ENCODE measurements at regions not wholly inside any gene's neighbourhood (a gene's known extent, or its start where the extent isn't known, plus 50 kb on each side); places are given as distances from the start of the nearest gene placed in this dataset.

GRCh38 chr3:25035526-25035925 is 392.5 kb upstream of the RARB start:
- no peak for DNase-seq (ENCODE audit: low read depth)

DNA sequence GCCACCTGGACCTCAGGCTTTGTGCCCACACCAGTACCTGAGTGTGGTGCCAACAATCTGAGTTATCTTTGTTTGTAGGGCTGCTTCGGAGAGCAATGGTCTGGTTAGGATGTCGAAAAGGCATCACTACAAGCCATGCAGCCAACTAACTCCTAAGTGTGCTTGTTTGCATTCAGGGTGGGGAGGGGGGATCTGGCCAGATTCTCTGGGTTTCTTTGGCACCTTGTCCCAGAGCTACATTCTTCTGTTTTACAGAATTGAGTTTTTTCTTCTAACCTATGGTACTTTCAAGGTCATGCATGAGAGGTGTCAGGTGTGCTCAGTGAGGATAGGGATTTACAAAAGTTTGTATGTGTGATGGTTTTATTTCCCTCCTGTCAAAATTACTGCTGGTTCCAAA is 391.4 kb upstream of the RARB start:
- no peak for TF ChIP-seq CTCF (IDR thresholded peaks at IDR 0.05; ENCODE audit: low read depth, low read length, missing control alignments)
- H3K4me3 ChIP-seq (ENCODE audit: low read depth, low read length) = no peak overlapping the region
- DNase-seq (ENCODE audit: low read depth) = no peak

More at GRCh38 chr3:25035526-25035925, 392.5 kb upstream of the RARB start:
- no peak for TF ChIP-seq CTCF (IDR thresholded peaks at IDR 0.05; ENCODE audit: low read depth, low read length, missing control alignments)
- no peak overlapping the region for H3K4me3 ChIP-seq (ENCODE audit: low read depth, low read length)

DNA sequence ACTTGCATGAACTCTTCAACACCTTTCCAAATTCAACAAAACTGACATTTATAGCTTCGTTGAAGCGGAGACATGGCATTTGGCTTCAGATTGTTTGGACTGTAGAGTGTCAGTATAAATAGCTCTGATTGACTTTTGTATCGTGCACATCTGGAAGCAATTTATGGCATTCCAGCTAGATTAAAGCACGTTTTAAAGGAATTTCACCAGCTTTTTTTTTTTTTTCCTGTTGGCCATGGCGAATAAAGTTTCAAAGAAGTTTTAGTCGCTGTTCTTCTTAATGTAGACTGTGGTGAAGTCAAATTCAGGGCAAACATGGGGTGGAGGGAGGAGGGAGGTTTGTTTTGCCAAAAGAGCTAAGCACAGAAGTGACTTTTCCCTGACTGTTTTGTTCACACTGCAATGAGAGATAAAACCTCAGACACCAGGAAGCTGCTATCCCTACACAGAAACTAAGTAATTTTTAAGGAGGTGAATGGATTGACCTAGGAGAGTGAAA is 391.0 kb upstream of the RARB start:
- no peak overlapping the region for H3K4me3 ChIP-seq (ENCODE audit: low read depth, low read length)
- TF ChIP-seq CTCF (IDR thresholded peaks at IDR 0.05; ENCODE audit: low read depth, low read length, missing control alignments) = no peak
- DNase-seq (ENCODE audit: low read depth) = no peak

GRCh38 chr3:25038271-25038670 is 389.8 kb upstream of the RARB start:
- no peak for DNase-seq (ENCODE audit: low read depth)
- TF ChIP-seq CTCF (IDR thresholded peaks at IDR 0.05; ENCODE audit: low read depth, low read length, missing control alignments) = no peak

GRCh38 chr3:25038922-25039321 is 389.1 kb upstream of the RARB start:
- no peak for DNase-seq (ENCODE audit: low read depth)
- no peak overlapping the region for H3K4me3 ChIP-seq (ENCODE audit: low read depth, low read length)
- no peak for TF ChIP-seq CTCF (IDR thresholded peaks at IDR 0.05; ENCODE audit: low read depth, low read length, missing control alignments)

More at GRCh38 chr3:25038271-25038670, 389.8 kb upstream of the RARB start:
- no peak overlapping the region for H3K4me3 ChIP-seq (ENCODE audit: low read depth, low read length)

- no peak overlapping the region for H3K4me3 ChIP-seq (ENCODE audit: low read depth, low read length)
- TF ChIP-seq CTCF (IDR thresholded peaks at IDR 0.05; ENCODE audit: low read depth, low read length, missing control alignments) = no peak
- DNase-seq (ENCODE audit: low read depth) = no peak
These were observed 387.3 kb upstream of the RARB start for GRCh38 chr3:25040748-25041147.

GRCh38 chr3:25041871-25042584 is 386.0 kb upstream of the RARB start:
- no peak for DNase-seq (ENCODE audit: low read depth)
- H3K4me3 ChIP-seq (ENCODE audit: low read depth, low read length) = no peak overlapping the region
- no peak for TF ChIP-seq CTCF (IDR thresholded peaks at IDR 0.05; ENCODE audit: low read depth, low read length, missing control alignments)

Data from GM12864 (cell line).